Heart right ventricle (tissue), 16 donors: ENCODE measurements at regions not wholly inside any gene's neighbourhood (a gene's known extent, or its start where the extent isn't known, plus 50 kb on each side); places are given as distances from the start of the nearest gene placed in this dataset.

Source experiments
- ATAC-seq, 8 donors: fragments of 200-7000 bp; cut with Tn5 transposase; one replicate each; pipeline ENCODE4 v1.9.1; 2020; ENCODE audit warnings: mild to moderate bottlenecking in 8 of 8, moderate library complexity in 8 of 8, moderate number of reproducible peaks in 1 of 8
- DNase-seq, 2 donors: peaks; one replicate each; pipeline ENCODE4 v3.0.0-alpha.2; 2020
- H3K27ac ChIP-seq, 10 donors: fragments of 200-600 bp; sonication (generic) in 2 of 10; one replicate each; pipeline versions ENCODE4 v1.5.0 to v1.8.0; 2020 to 2022; ENCODE audit warnings: mild to moderate bottlenecking in 3 of 10
- H3K27me3 ChIP-seq, 7 donors: fragments of 200-600 bp; one replicate each; pipeline ENCODE4 v1.8.0; 2021 to 2022; ENCODE audit warnings: mild to moderate bottlenecking in 2 of 7
- H3K36me3 ChIP-seq, 9 donors: fragments of 200-600 bp; sonication (generic) in 1 of 9; one replicate each; pipeline versions ENCODE4 v1.5.0 to v1.8.0; 2020 to 2022; ENCODE audit warnings: mild to moderate bottlenecking in 2 of 9
- H3K4me1 ChIP-seq, 9 donors: fragments of 200-600 bp; sonication (generic) in 1 of 9; one replicate each; pipeline versions ENCODE4 v1.5.0 to v1.8.0; 2020 to 2022; ENCODE audit warnings: mild to moderate bottlenecking in 4 of 9
- H3K4me3 ChIP-seq, 10 donors: fragments of 200-600 bp; sonication (generic) in 2 of 10; one replicate each; pipeline versions ENCODE4 v1.5.0 to v1.8.0; 2020 to 2022; ENCODE audit warnings: mild to moderate bottlenecking in 7 of 10, moderate library complexity in 2 of 10
- H3K9me3 ChIP-seq, 11 donors: fragments of 200-600 bp in 10 of 11; sonication (generic) in 2 of 11; one replicate each; pipeline versions ENCODE4 v1.5.0 to v1.8.0; 2013 to 2022; ENCODE audit warnings: mild to moderate bottlenecking in 2 of 11, control low read depth in 1 of 11, moderate library complexity in 1 of 11
- CTCF ChIP-seq, 9 donors: fragments of 200-600 bp; sonication (generic) in 2 of 9; IDR thresholded peaks; one replicate each; pipeline versions ENCODE4 v1.5.0 to v1.8.0; 2021 to 2022; ENCODE audit warnings: antibody characterized with exemption in 9 of 9, mild to moderate bottlenecking in 5 of 9, moderate library complexity in 1 of 9
- whole genome bisulfite sequencing, 2 donors: extraction: QIAGEN DNeasy Blood & Tissue Kit; methylation state at CpG; one replicate each; pipeline ENCODE4 v1.1.7; 2013; ENCODE audit warnings: inconsistent platforms in 1 of 2; 5-methylcytosine and 5-hydroxymethylcytosine counted together
- intact Hi-C, 10 donors: fragments of 100-400 bp; cut with DNase I; formaldehyde crosslinking; loops; one replicate each; pipeline versions ENCODE4 v1.11.1 to v1.14.2; 2022
- donor health status: Arrhythmogenic right ventricular cardiomyopathy.
- donor health status: ischemic (EF 13 %, LVEDD 7.1; RV severe dilation, severe dysfunction).
- donor health status: healthy with polysubstance abuse.
- donor health status: DM: no; HTN: yes; CAD: no.
- donor health status: DM: no; HTN: no; CAD: no.
- donor health status: ischemic (EF 25% LVEDD 6.9; RV normal size, moderate dysfunction).
- donor health status: ischemic (EF 25% LVEDD 5.7; RV mildly dilated, moderate dysfunction).
- donor health status: healthy.
- donor health status: DM: yes; HTN: yes; CAD: no.
- donor health status: Ischemic cardiomyopathy.
- donor health status: ischemic (EF 35%, LVEDD 5.7; RV mildly dilated, moderate dysfunction).
- donor health status: nonischemic (EF 11% LVEDD 7.7; RV severe dilation, severe dysfunction).
- donor health status: DM: yes; HTN: yes; CAD: no.
- donor health status: PGD.
- donor health status: ischemic (EF 29% LVEDD 5.4; RV normal size, mild dysfunction).
- donor health status: nonischemic (EF 23%, LVEDD 6.1; RV moderate dilation, normal function).

- intact Hi-C loops, result no loop called here
- no peaks in the 10 kb centered on the region for H3K27me3 ChIP-seq
- DNase-seq (no peak), ATAC-seq (no peak)
- no peaks in the 10 kb centered on the region for H3K36me3 ChIP-seq
- no peaks in the 10 kb centered on the region for H3K4me1 ChIP-seq
- peaks cover 0 to under 1% (median 0%) of the 10 kb centered on the region in 11 donors for H3K9me3 ChIP-seq
- no peak overlapping the region for H3K4me3 ChIP-seq
- H3K27ac ChIP-seq, result no peak overlapping the region
- no peak for TF ChIP-seq CTCF (IDR thresholded peaks at IDR 0.05)
- WGBS, 2 donors, result 82 to 87% methylated on average over 9 of the region's 9 CpGs
Observed at GRCh38 chr2:17441790-17442189, 76.5 kb downstream of the RAD51AP2 start.

- no peaks in the 10 kb centered on the region for H3K36me3 ChIP-seq
- ATAC-seq (no peak), DNase-seq (no peak)
- intact Hi-C loops, result no loop called here
- H3K4me1 ChIP-seq, result no peaks in the 10 kb centered on the region
- H3K27me3 ChIP-seq, result no peaks in the 10 kb centered on the region
- 77 to 79% methylated on average over 4 of the region's 4 CpGs for WGBS, 2 donors
- no peak overlapping the region for H3K27ac ChIP-seq
- H3K9me3 ChIP-seq, result no peaks in the 10 kb centered on the region
- TF ChIP-seq CTCF (IDR thresholded peaks at IDR 0.05), result no peak
- no peak overlapping the region for H3K4me3 ChIP-seq
Observed at GRCh38 chr2:17441055-17441771, 77.0 kb downstream of the RAD51AP2 start.

- no peak overlapping the region for H3K4me3 ChIP-seq
- WGBS, 2 donors, result 43 to 74% methylated on average over 1 of the region's 1 CpG
- DNase-seq, result no peak
- TF ChIP-seq CTCF (IDR thresholded peaks at IDR 0.05), result no peak
- intact Hi-C loops, result no loop called here
- ATAC-seq, result no peak
- no peaks in the 10 kb centered on the region for H3K4me1 ChIP-seq
- no peaks in the 10 kb centered on the region for H3K9me3 ChIP-seq
- no peaks in the 10 kb centered on the region for H3K27me3 ChIP-seq
- H3K36me3 ChIP-seq, result no peaks in the 10 kb centered on the region
- H3K27ac ChIP-seq, result no peak overlapping the region
Observed at GRCh38 chr2:17430326-17430725, 87.9 kb downstream of the RAD51AP2 start.

- no peak for ATAC-seq
- no peaks in the 10 kb centered on the region for H3K9me3 ChIP-seq
- H3K4me3 ChIP-seq, result no peak overlapping the region
- no peak for DNase-seq
- TF ChIP-seq CTCF (IDR thresholded peaks at IDR 0.05), result no peak
- intact Hi-C loops, result no loop called here
- H3K27me3 ChIP-seq, result no peaks in the 10 kb centered on the region
- H3K36me3 ChIP-seq, result no peaks in the 10 kb centered on the region
- H3K4me1 ChIP-seq, result no peaks in the 10 kb centered on the region
- WGBS, 2 donors, result 48 to 61% methylated on average over 1 of the region's 1 CpG
- H3K27ac ChIP-seq, result no peak overlapping the region
Observed at GRCh38 chr2:17429130-17429529, 89.1 kb downstream of the RAD51AP2 start.
